Mucosa of descending colon (tissue), 3 donors: ENCODE measurements at regions not wholly inside any gene's neighbourhood (a gene's known extent, or its start where the extent isn't known, plus 50 kb on each side); places are given as distances from the start of the nearest gene placed in this dataset.

Experiments
- ATAC-seq: fragments of 200-7000 bp; cut with Tn5 transposase; one replicate; pipeline ENCODE4 v1.9.1; 2020; ENCODE audit warnings: mild to moderate bottlenecking, moderate library complexity
- DNase-seq, 3 donors: peaks; one replicate each; pipeline ENCODE4 v3.0.0-alpha.2; 2020
- H3K36me3 ChIP-seq: fragments of 200-600 bp; one replicate; pipeline ENCODE4 v1.8.0; 2021; ENCODE audit warnings: low read depth, mild to moderate bottlenecking
- H3K4me1 ChIP-seq: fragments of 200-600 bp; one replicate; pipeline ENCODE4 v1.8.0; 2021; ENCODE audit warnings: low read depth, mild to moderate bottlenecking
- H3K4me3 ChIP-seq: fragments of 200-600 bp; one replicate; pipeline ENCODE4 v1.8.0; 2021; ENCODE audit warnings: mild to moderate bottlenecking
- H3K9me3 ChIP-seq: fragments of 200-600 bp; one replicate; pipeline ENCODE4 v1.8.0; 2021; ENCODE audit warnings: mild to moderate bottlenecking
- intact Hi-C, 2 donors: fragments of 100-400 bp; cut with DNase I in 1 of 2; cut with micrococcal nuclease in 1 of 2; formaldehyde crosslinking; loops; one replicate each; pipeline versions ENCODE4 v1.11.0 to v1.11.1; 2022; cut with DNase I, micrococcal nuclease
- TF ChIP-seq, protein P1 (sequence below): fragments of 200-600 bp; IDR thresholded peaks from one replicate; pipeline ENCODE4 v1.8.0; 2022; ENCODE audit warnings: antibody characterized with exemption, mild to moderate bottlenecking
- donor health status: DM: no; HTN: no; CAD: no; lungs with moderate emphysema.
- donor health status: DM: no; HTN: no; CAD: no.
- donor health status: DM: no; HTN: yes; CAD: no.

DNA sequence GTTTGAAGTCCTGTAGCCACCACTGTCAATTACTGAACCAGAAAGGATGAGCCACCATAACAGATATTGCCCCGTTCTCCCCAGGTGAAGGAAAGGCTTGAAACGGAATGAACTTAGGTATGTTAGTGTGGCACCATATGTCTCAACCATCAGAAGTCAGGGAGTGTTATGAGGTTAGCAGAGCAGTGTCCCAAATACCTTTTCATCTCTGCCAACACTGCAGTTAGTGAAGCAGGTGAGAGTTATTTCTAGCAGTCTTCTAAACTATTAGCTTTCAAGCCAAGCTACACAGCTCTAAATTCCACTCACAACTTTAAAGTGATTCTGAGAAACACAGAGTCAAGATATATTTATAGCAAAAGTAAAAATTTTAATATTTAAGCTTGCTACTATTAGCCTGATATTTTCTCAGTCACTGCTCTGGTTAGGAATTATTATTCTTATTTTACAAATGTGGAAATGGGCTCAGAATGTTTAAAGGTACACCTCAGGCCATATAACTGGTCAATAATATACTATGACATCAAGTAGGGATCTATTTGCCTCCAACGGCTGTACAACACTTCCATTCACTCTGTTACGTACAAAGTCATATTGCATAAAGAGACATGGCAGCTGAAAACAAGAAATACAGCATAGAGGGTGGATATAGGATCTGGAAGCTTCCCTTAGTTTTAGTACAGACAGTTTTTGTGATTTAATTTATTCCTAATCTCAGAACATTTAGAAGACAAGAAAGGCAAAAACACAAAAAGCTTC, 1527.1 kb upstream of the PRR20A start:
- TF ChIP-seq, protein P1, sequence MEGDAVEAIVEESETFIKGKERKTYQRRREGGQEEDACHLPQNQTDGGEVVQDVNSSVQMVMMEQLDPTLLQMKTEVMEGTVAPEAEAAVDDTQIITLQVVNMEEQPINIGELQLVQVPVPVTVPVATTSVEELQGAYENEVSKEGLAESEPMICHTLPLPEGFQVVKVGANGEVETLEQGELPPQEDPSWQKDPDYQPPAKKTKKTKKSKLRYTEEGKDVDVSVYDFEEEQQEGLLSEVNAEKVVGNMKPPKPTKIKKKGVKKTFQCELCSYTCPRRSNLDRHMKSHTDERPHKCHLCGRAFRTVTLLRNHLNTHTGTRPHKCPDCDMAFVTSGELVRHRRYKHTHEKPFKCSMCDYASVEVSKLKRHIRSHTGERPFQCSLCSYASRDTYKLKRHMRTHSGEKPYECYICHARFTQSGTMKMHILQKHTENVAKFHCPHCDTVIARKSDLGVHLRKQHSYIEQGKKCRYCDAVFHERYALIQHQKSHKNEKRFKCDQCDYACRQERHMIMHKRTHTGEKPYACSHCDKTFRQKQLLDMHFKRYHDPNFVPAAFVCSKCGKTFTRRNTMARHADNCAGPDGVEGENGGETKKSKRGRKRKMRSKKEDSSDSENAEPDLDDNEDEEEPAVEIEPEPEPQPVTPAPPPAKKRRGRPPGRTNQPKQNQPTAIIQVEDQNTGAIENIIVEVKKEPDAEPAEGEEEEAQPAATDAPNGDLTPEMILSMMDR, result no peak
- intact Hi-C loops, result no loop called here
- H3K9me3 ChIP-seq, result peaks cover 56% of the 10 kb centered on the region
- DNase-seq (no peak), ATAC-seq (no peak)
- no peaks in the 10 kb centered on the region for H3K4me1 ChIP-seq
- H3K4me3 ChIP-seq, result no peak overlapping the region
- no peaks in the 10 kb centered on the region for H3K36me3 ChIP-seq

DNA sequence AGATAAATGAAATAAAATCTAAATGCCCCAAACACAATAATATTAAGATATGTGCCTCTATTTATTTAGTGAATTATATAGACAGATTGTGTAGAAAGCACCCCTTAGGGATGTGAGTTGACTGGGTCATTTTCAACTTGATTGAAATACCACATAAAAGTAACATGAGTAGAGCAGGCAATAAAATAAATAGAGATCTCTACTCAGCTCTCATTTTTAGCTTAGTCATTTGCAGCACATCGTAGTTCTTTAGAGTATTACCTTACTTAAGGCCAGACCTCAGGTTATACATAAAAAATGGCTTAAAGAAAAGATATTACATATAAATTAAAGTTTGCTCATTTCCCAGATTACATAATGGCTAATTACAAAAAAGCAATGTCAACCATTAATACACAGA, 1525.6 kb upstream of the PRR20A start:
- intact Hi-C loops, result no loop called here
- no peak for ATAC-seq
- TF ChIP-seq, protein P1, result no peak

DNA sequence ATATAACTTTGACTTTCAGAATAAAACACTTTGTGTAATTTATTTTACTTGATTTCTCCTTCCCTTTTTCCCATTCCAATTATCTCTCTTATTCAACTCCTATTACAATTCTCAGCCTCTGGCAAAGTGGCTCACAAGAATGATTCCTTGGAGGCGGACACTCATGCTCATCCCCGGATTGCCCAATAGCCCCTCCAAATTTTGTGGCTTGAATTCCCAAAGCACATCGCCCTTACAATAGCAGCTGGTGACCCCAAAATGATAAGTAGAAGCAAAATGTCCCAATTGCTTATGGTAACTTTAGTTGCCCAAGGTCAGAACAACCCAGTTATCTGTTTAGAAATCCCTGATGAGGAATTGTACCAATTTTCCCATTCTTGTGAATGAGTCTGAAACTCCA, 1523.5 kb upstream of the PRR20A start:
- no peaks in the 10 kb centered on the region for H3K4me1 ChIP-seq
- DNase-seq, result no peak
- TF ChIP-seq, protein P1, result no peak
- intact Hi-C loops, result no loop called here
- H3K9me3 ChIP-seq, result peaks cover 50% of the 10 kb centered on the region
- no peak for ATAC-seq
- no peaks in the 10 kb centered on the region for H3K36me3 ChIP-seq
- no peak overlapping the region for H3K4me3 ChIP-seq

More for the DNA sequence above, 1525.6 kb upstream of the PRR20A start:
- no peaks in the 10 kb centered on the region for H3K4me1 ChIP-seq
- H3K36me3 ChIP-seq, result no peaks in the 10 kb centered on the region
- peaks cover 51% of the 10 kb centered on the region for H3K9me3 ChIP-seq
- H3K4me3 ChIP-seq, result no peak overlapping the region
- DNase-seq, result no peak

DNA sequence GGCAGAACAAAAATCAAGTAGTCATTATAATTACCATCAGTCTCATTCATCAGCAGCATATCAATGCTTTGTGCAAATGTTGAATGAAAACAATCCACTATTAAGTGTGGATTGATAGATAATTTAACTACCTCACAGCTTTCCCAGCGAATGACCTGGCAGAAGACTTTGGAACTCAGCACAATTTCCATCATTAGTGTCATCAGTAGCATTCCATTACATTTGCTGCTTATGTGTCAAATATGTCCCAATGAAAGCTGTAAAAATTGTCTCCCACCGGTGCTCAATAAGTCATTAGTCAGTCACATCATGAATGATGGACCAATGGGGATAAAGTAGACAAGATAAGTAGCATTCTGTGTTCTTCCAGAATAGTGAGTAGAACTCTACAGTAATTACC, 1513.5 kb upstream of the PRR20A start:
- DNase-seq (no peak), ATAC-seq (no peak)

DNA sequence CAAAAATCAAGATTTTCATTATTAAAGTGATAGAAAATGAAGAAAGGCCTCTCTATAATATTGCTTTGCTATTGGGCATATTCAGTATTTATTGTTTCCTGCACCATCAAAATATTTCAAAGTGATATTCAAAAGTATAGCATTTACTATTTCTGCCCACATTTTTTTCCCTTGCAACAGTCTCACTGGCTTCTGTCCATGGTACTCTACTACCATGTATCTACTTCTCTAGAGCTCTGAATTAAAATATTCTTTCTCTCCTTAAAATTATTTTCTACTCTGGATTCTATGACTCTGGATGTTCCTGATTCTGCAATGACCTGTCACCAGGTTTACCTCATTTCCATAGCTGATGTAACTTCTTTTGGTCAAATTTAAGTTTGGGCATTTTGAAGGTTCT, 1508.3 kb upstream of the PRR20A start:
- DNase-seq (no peak), ATAC-seq (no peak)
- Histone ChIP-seq H3K36me3 (no peaks in the 10 kb centered on the region), H3K4me3 (no peak overlapping the region), H3K9me3 (peaks cover 50% of the 10 kb centered on the region), H3K4me1 (no peaks in the 10 kb centered on the region)
- TF ChIP-seq, protein P1, result no peak
- intact Hi-C loops, result no loop called here

More for the DNA sequence above, 1513.5 kb upstream of the PRR20A start:
- intact Hi-C loops, result no loop called here
- Histone ChIP-seq H3K4me1 (no peaks in the 10 kb centered on the region), H3K9me3 (peaks cover 50% of the 10 kb centered on the region), H3K36me3 (no peaks in the 10 kb centered on the region), H3K4me3 (no peak overlapping the region)
- TF ChIP-seq, protein P1, result no peak
